KG1 (cell line): ENCODE measurements at regions not wholly inside any gene's neighbourhood (a gene's known extent, or its start where the extent isn't known, plus 50 kb on each side); places are given as distances from the start of the nearest gene placed in this dataset.
"Not testable (repeated sequence)": the region's sequence is repeated elsewhere in the genome, so short reads cannot be mapped to it uniquely, and the experiment has no call there.

ENCODE experiments used
- DNase-seq: peaks from one replicate; lab custom pipeline; 2025; lab: John Stamatoyannopoulos, UW

GRCh38 chr14:54256156-54256555 lies 140.7 kb upstream of the CDKN3 start:
- no peak for DNase-seq

GRCh38 chr14:54257424-54257823 lies 139.4 kb upstream of the CDKN3 start:
- no peak for DNase-seq

- DNase-seq = no peak
These were observed 138.4 kb upstream of the CDKN3 start for GRCh38 chr14:54258382-54258781.

DNA sequence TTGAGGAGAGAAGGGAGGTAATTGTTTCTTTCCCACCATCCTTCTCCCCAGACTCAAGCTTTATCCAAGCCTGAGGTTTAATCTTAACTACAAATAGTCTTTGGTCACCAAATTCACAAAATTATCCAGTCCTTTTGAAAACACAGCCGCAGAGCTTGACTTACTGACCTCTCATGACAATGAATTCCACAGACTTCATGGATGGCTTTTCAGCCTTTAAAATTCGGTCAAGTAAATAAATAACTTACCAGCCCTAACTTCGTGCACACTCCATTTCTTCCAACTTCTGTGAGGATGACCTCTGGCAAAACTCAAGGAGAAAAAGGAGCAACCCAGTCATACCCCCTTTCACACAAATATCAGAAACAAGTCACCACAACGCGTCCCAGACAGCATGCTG lies 137.0 kb upstream of the CDKN3 start:
- DNase-seq = no peak

DNA sequence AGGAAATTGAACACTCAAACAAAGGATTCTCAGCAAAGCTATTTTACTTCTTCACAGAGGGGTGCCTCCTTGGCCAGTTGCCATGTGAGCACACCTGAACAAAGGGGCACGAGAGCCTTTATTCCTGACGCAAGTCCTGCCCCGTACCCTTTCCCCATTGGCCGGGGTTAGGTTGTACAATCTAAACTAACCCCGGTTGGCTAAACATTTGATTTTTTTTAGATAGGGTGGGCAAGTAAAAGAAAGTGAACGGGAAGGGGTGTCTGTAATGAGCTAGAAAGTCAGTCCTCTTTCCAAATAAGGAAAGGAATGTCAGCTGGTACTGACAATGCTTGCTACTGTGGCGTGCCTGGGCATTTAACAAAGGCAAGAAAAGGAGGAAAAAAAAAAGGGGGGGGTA lies 135.5 kb upstream of the CDKN3 start:
- no peak for DNase-seq

GRCh38 chr14:54266616-54267015 lies 130.2 kb upstream of the CDKN3 start:
- DNase-seq = not testable (repeated sequence)

- no peak for DNase-seq
These were observed 129.6 kb upstream of the CDKN3 start for GRCh38 chr14:54267172-54267571.

DNA sequence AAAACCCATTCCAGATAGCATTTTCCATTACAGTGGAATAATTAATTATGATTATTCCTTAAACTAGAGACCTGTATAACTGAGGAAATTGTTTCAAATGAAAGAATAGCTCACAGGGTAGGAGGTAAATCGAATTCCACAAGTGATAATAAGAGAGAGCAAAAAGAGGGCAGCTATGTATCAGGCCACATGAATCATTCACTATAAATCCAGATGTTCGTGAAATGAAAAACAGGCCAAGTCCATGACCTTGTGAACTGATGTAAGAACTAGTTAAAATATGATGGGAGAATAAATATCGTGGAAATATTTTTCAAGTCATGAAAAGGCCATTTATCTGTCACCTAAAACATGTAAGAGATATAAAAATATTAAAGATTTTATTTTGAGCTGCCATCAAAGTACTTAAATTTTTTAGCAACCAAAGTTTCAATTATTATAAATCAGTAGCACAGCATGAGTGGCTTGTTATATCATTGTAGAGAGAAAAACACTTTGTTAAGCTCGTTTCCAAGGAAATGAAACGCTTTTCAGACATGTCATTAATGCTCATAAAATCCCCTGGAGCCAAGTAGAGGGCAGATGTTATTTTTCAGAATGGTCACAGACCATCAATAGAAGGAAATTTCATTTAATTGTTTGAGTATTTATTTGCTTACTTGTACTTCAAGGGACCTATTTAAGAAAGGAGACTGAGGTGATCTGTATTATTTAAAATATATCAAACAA lies 120.6 kb upstream of the CDKN3 start:
- no peak for DNase-seq

- no peak for DNase-seq
These were observed 118.7 kb upstream of the CDKN3 start for GRCh38 chr14:54278087-54278486.

- no peak for DNase-seq
These were observed 118.0 kb upstream of the CDKN3 start for GRCh38 chr14:54278665-54279295.

DNA sequence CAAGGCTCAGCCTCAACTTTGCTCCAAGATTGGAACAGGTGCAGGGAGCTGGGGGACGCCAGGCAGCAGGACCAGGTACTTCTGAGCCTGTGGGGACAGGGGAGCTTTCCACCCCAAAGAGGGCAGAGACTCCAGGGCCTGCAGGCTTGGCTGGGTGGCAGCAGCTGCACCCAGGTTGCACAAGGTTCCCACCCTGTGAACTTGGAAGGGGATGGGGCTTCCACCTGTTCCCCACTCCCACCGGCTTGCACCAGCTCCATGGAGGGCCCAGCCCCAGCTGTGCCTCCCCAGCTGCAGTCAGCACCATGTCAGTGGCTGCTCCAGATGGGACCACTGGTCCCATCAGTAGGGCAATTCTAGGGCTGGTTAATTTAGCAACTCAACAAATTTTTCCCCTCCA lies 114.0 kb upstream of the CDKN3 start:
- no peak for DNase-seq

- DNase-seq = no peak
These were observed 111.8 kb upstream of the CDKN3 start for GRCh38 chr14:54285030-54285429.

GRCh38 chr14:54291491-54292191 lies 105.2 kb upstream of the CDKN3 start:
- no peak for DNase-seq

GRCh38 chr14:54294802-54295201 lies 102.0 kb upstream of the CDKN3 start:
- no peak for DNase-seq

- no peak for DNase-seq
These were observed 97.1 kb upstream of the CDKN3 start for GRCh38 chr14:54299410-54300363.

DNA sequence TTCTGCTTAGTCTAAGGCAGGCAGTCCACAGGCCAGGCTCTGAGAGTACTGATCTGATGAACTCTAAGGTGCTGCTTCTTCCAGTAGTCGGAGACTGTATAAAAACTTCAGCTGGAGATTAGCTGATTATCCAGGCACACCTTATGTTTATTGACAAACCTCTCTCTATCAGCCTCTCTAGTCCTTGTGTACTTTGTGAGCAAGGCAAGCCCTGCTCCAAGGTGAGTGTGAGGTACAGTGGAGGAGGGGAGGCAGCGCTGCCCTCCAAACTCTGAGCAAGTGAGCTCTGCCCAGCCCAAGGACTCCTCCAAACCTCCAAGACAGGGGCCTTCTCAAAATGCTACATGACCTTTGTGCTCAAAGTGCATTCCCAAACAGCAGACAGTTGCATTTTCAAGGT lies 95.9 kb upstream of the CDKN3 start:
- no peak for DNase-seq

DNA sequence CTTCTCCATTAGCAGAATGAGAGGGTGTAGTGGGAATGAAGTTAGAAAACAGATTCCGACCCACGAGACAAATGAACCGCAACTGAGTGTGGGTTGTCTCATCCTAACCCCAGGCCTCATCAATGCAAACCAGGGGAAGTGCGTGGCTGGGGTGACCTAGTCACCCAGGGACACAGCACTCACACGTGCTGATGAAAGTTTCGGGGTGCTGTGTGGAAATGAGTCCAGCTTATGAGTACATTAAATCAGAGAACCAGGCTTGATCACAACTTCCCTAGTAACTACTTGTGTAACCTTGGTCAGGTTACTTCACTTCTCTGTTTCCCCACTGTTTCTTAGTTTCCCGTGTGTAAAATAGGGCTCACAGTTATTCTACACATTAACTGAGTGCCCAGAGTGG lies 95.4 kb upstream of the CDKN3 start:
- no peak for DNase-seq

- DNase-seq = no peak
These were observed 90.0 kb upstream of the CDKN3 start for GRCh38 chr14:54306806-54307205.

GRCh38 chr14:54309615-54310014 lies 87.2 kb upstream of the CDKN3 start:
- no peak for DNase-seq

DNA sequence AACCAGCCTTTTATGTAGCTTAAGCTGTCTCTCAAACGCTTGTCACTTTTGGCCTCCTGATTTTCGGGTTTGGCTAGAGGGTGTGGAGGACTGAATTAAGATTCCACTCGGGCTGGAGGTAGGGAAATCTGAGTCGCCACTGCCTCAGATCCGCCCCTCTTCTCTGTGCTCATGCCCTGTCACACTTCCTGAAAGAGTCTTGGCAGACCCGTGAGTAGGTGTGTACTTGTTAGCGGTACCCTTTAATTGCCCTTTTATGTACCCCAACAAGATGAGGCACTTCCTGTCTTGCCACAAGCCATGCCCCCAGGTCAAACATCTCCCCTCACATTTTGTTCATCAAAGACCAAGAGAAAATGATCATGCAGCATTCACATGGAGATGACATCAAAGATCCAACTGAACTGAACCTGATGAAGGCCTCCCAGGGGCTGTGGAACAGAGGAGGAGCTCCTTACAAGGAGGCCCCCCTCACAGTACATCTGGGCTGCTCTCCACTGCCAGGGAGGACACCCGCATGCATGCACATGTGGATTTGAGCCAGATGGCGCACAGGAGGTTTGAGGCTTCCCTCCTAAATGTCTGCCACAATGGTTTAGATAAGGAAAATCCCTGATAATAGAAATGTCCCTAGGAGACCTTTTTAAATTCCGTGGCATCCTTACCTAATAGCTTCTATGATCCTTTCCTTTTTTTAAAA lies 86.5 kb upstream of the CDKN3 start:
- DNase-seq = no peak

DNA sequence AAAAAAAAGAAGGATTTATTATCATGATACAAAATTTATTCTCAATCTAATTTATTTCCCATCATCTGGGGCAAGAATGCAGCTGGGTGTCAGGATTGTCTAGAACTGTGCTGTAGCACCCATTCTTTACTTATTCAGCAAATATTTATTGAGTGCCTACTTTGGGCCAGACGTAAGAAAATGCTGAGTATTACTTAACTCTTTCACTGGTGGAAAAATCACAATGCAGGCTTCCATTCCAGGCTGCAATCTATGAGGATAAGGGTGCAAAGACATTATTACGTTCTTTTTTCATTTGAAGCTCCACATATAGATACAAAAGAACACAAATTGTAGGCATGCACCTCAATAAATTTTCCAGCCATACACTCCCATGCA lies 86.0 kb upstream of the CDKN3 start:
- no peak for DNase-seq
